ENCODE measurements at regions not wholly inside any gene's neighbourhood (a gene's known extent, or its start where the extent isn't known, plus 50 kb on each side); places are given as distances from the start of the nearest gene placed in this dataset.

- Histone ChIP-seq H3K4me3 (no peak overlapping the region), H3K9me3 (no peaks in the 10 kb centered on the region), H3K4me1 (no peaks in the 10 kb centered on the region), H3K27ac (no peak overlapping the region), H3K36me3 (no peaks in the 10 kb centered on the region), H3K27me3 (no peaks in the 10 kb centered on the region)
- no peak for DNase-seq (ENCODE audit: low spot score in 2 of 2)
- TF ChIP-seq CTCF (IDR thresholded peaks at IDR 0.05), result no peak
- intact Hi-C loops (cut with DNase I), result no loop called here
Measured at GRCh38 chr13:106007156-106007555, 528.3 kb downstream of the EFNB2 start.

- Histone ChIP-seq H3K36me3 (no peaks in the 10 kb centered on the region), H3K4me1 (no peaks in the 10 kb centered on the region)
Measured at GRCh38 chr13:106003651-106004050, 531.8 kb downstream of the EFNB2 start.

GRCh38 chr13:106001443-106001842 is 534.0 kb downstream of the EFNB2 start:
- Histone ChIP-seq H3K4me1 (no peaks in the 10 kb centered on the region), H3K27me3 (no peaks in the 10 kb centered on the region), H3K36me3 (no peaks in the 10 kb centered on the region), H3K9me3 (no peaks in the 10 kb centered on the region), H3K4me3 (no peak overlapping the region), H3K27ac (no peak overlapping the region)
- DNase-seq (ENCODE audit: low spot score in 2 of 2), result no peak
- TF ChIP-seq CTCF (IDR thresholded peaks at IDR 0.05), result no peak
- intact Hi-C loops (cut with DNase I), result no loop called here

More at GRCh38 chr13:106003651-106004050, 531.8 kb downstream of the EFNB2 start:
- Histone ChIP-seq H3K4me3 (no peak overlapping the region), H3K27ac (no peak overlapping the region), H3K9me3 (no peaks in the 10 kb centered on the region), H3K27me3 (no peaks in the 10 kb centered on the region)
- no peak for TF ChIP-seq CTCF (IDR thresholded peaks at IDR 0.05)
- intact Hi-C loops (cut with DNase I), result no loop called here
- DNase-seq (ENCODE audit: low spot score in 2 of 2), result no peak

- no peak overlapping the region for H3K27ac ChIP-seq
- intact Hi-C loops (cut with DNase I), result no loop called here
- no peaks in the 10 kb centered on the region for H3K36me3 ChIP-seq
- no peaks in the 10 kb centered on the region for H3K4me1 ChIP-seq
- H3K4me3 ChIP-seq, result no peak overlapping the region
- no peaks in the 10 kb centered on the region for H3K27me3 ChIP-seq
- DNase-seq (ENCODE audit: low spot score in 2 of 2), result no peak
- no peak for TF ChIP-seq CTCF (IDR thresholded peaks at IDR 0.05)
- H3K9me3 ChIP-seq, result no peaks in the 10 kb centered on the region
Measured at GRCh38 chr13:105997581-105998550, 537.6 kb downstream of the EFNB2 start.

- no peak for TF ChIP-seq CTCF (IDR thresholded peaks at IDR 0.05)
- H3K27ac ChIP-seq, result no peak overlapping the region
Measured at GRCh38 chr13:105996391-105997025, 539.0 kb downstream of the EFNB2 start.

More at GRCh38 chr13:105996391-105997025, 539.0 kb downstream of the EFNB2 start:
- intact Hi-C loops (cut with DNase I), result no loop called here
- Histone ChIP-seq H3K36me3 (no peaks in the 10 kb centered on the region), H3K9me3 (no peaks in the 10 kb centered on the region), H3K4me3 (no peak overlapping the region), H3K27me3 (no peaks in the 10 kb centered on the region), H3K4me1 (no peaks in the 10 kb centered on the region)
- DNase-seq (ENCODE audit: low spot score in 2 of 2), result no peak

Data from ascending aorta (tissue), 2 donors.